Dendritic cell treated with granulocyte-macrophage colony-stimulating factor and Interleukin-4, amounts not matched to agents 40 ng/mL and 50 ng/mL, for 4 days (primary cell): ENCODE measurements at regions not wholly inside any gene's neighbourhood (a gene's known extent, or its start where the extent isn't known, plus 50 kb on each side); places are given as distances from the start of the nearest gene placed in this dataset.

Experiments
- H3K27ac Mint-ChIP-seq: one replicate; pipeline ENCODE4 v1.8.0; 2022; ENCODE audit warnings: mild to moderate bottlenecking, mixed read lengths
- H3K27me3 Mint-ChIP-seq: one replicate; pipeline ENCODE4 v1.8.0; 2022; ENCODE audit warnings: mild to moderate bottlenecking, mixed read lengths
- H3K36me3 Mint-ChIP-seq: one replicate; pipeline ENCODE4 v1.8.0; 2022; ENCODE audit warnings: low read depth, mixed read lengths
- H3K4me1 Mint-ChIP-seq: one replicate; pipeline ENCODE4 v1.8.0; 2022; ENCODE audit warnings: low read depth, mixed read lengths
- H3K4me3 Mint-ChIP-seq: one replicate; pipeline ENCODE4 v1.8.0; 2022; ENCODE audit warnings: mild to moderate bottlenecking, moderate library complexity, mixed read lengths
- H3K9me3 Mint-ChIP-seq: one replicate; pipeline ENCODE4 v1.8.0; 2022; ENCODE audit warnings: mixed read lengths
- intact Hi-C: fragments of 100-400 bp; cut with micrococcal nuclease; formaldehyde crosslinking; loops from one replicate; pipeline ENCODE4 v1.15.0; 2022

- Mint-ChIP-seq H3K27ac (no peak overlapping the region), H3K4me3 (no peak overlapping the region), H3K36me3 (no peaks in the 10 kb centered on the region), H3K9me3 (no peaks in the 10 kb centered on the region), H3K4me1 (no peaks in the 10 kb centered on the region), H3K27me3 (peaks cover 2% of the 10 kb centered on the region)
- intact Hi-C loops = no loop called here
These were observed 230.8 kb downstream of the NUAK1 start for GRCh38 chr12:105907982-105908381.

- H3K9me3 Mint-ChIP-seq = peaks cover 4% of the 10 kb centered on the region
- no peak overlapping the region for H3K4me3 Mint-ChIP-seq
- no peaks in the 10 kb centered on the region for H3K4me1 Mint-ChIP-seq
- no peaks in the 10 kb centered on the region for H3K36me3 Mint-ChIP-seq
- intact Hi-C loops = no loop called here
- H3K27me3 Mint-ChIP-seq = peaks cover 2% of the 10 kb centered on the region
- no peak overlapping the region for H3K27ac Mint-ChIP-seq
These were observed 228.7 kb downstream of the NUAK1 start for GRCh38 chr12:105910030-105910429.

GRCh38 chr12:105911966-105912365 is 226.8 kb downstream of the NUAK1 start:
- Mint-ChIP-seq H3K36me3 (no peaks in the 10 kb centered on the region), H3K4me1 (no peaks in the 10 kb centered on the region), H3K27ac (no peak overlapping the region), H3K27me3 (no peaks in the 10 kb centered on the region), H3K9me3 (peaks cover 9% of the 10 kb centered on the region), H3K4me3 (no peak overlapping the region)
- intact Hi-C loops = no loop called here

GRCh38 chr12:105912882-105913678 is 225.7 kb downstream of the NUAK1 start:
- H3K9me3 Mint-ChIP-seq = peaks cover 9% of the 10 kb centered on the region
- H3K36me3 Mint-ChIP-seq = no peaks in the 10 kb centered on the region
- no peaks in the 10 kb centered on the region for H3K4me1 Mint-ChIP-seq
- H3K27ac Mint-ChIP-seq = no peak overlapping the region
- H3K27me3 Mint-ChIP-seq = no peaks in the 10 kb centered on the region
- intact Hi-C loops = no loop called here
- no peak overlapping the region for H3K4me3 Mint-ChIP-seq

- Mint-ChIP-seq H3K4me3 (no peak overlapping the region), H3K27me3 (no peaks in the 10 kb centered on the region), H3K27ac (no peak overlapping the region), H3K36me3 (no peaks in the 10 kb centered on the region), H3K9me3 (peaks cover 9% of the 10 kb centered on the region), H3K4me1 (no peaks in the 10 kb centered on the region)
- intact Hi-C loops = no loop called here
These were observed 222.6 kb downstream of the NUAK1 start for GRCh38 chr12:105915997-105916759.

- no peaks in the 10 kb centered on the region for H3K4me1 Mint-ChIP-seq
- no peak overlapping the region for H3K4me3 Mint-ChIP-seq
- H3K27me3 Mint-ChIP-seq = no peaks in the 10 kb centered on the region
- no peak overlapping the region for H3K27ac Mint-ChIP-seq
- peaks cover 9% of the 10 kb centered on the region for H3K9me3 Mint-ChIP-seq
- H3K36me3 Mint-ChIP-seq = no peaks in the 10 kb centered on the region
- intact Hi-C loops = no loop called here
These were observed 222.1 kb downstream of the NUAK1 start for GRCh38 chr12:105916760-105917039.

- peaks cover 3% of the 10 kb centered on the region for H3K9me3 Mint-ChIP-seq
- H3K27me3 Mint-ChIP-seq = peaks cover 3% of the 10 kb centered on the region
- H3K27ac Mint-ChIP-seq = no peak overlapping the region
- intact Hi-C loops = no loop called here
- H3K4me1 Mint-ChIP-seq = no peaks in the 10 kb centered on the region
- no peaks in the 10 kb centered on the region for H3K36me3 Mint-ChIP-seq
- H3K4me3 Mint-ChIP-seq = no peak overlapping the region
These were observed 218.5 kb downstream of the NUAK1 start for GRCh38 chr12:105920161-105920684.

- Mint-ChIP-seq H3K27me3 (peaks cover 3% of the 10 kb centered on the region), H3K9me3 (no peaks in the 10 kb centered on the region), H3K27ac (no peak overlapping the region), H3K4me1 (no peaks in the 10 kb centered on the region), H3K36me3 (no peaks in the 10 kb centered on the region), H3K4me3 (no peak overlapping the region)
- intact Hi-C loops = no loop called here
These were observed 217.7 kb downstream of the NUAK1 start for GRCh38 chr12:105921055-105921454.

- H3K4me3 Mint-ChIP-seq = no peak overlapping the region
- H3K27ac Mint-ChIP-seq = no peak overlapping the region
- H3K36me3 Mint-ChIP-seq = no peaks in the 10 kb centered on the region
- H3K4me1 Mint-ChIP-seq = no peaks in the 10 kb centered on the region
- intact Hi-C loops = no loop called here
- no peaks in the 10 kb centered on the region for H3K9me3 Mint-ChIP-seq
- peaks cover 3% of the 10 kb centered on the region for H3K27me3 Mint-ChIP-seq
These were observed 216.7 kb downstream of the NUAK1 start for GRCh38 chr12:105921872-105922669.

- Mint-ChIP-seq H3K9me3 (no peaks in the 10 kb centered on the region), H3K36me3 (no peaks in the 10 kb centered on the region), H3K4me3 (no peak overlapping the region), H3K27me3 (peaks cover 3% of the 10 kb centered on the region), H3K4me1 (no peaks in the 10 kb centered on the region), H3K27ac (no peak overlapping the region)
- intact Hi-C loops = no loop called here
These were observed 216.1 kb downstream of the NUAK1 start for GRCh38 chr12:105922670-105923102.

GRCh38 chr12:105924526-105925208 is 214.1 kb downstream of the NUAK1 start:
- Mint-ChIP-seq H3K9me3 (no peaks in the 10 kb centered on the region), H3K27me3 (peaks cover 3% of the 10 kb centered on the region), H3K27ac (no peak overlapping the region), H3K36me3 (no peaks in the 10 kb centered on the region), H3K4me1 (no peaks in the 10 kb centered on the region), H3K4me3 (no peak overlapping the region)
- intact Hi-C loops = no loop called here

- Mint-ChIP-seq H3K27ac (no peak overlapping the region), H3K36me3 (no peaks in the 10 kb centered on the region), H3K27me3 (peaks cover 1% of the 10 kb centered on the region), H3K4me1 (no peaks in the 10 kb centered on the region), H3K9me3 (no peaks in the 10 kb centered on the region), H3K4me3 (no peak overlapping the region)
- intact Hi-C loops = no loop called here
These were observed 211.2 kb downstream of the NUAK1 start for GRCh38 chr12:105927564-105927963.

GRCh38 chr12:105928436-105928835 is 210.3 kb downstream of the NUAK1 start:
- intact Hi-C loops = no loop called here
- no peaks in the 10 kb centered on the region for H3K9me3 Mint-ChIP-seq
- H3K4me1 Mint-ChIP-seq = no peaks in the 10 kb centered on the region
- no peaks in the 10 kb centered on the region for H3K36me3 Mint-ChIP-seq
- H3K27me3 Mint-ChIP-seq = no peaks in the 10 kb centered on the region
- H3K27ac Mint-ChIP-seq = no peak overlapping the region
- H3K4me3 Mint-ChIP-seq = no peak overlapping the region
